22Rv1 (cell line): ENCODE measurements at regions not wholly inside any gene's neighbourhood (a gene's known extent, or its start where the extent isn't known, plus 50 kb on each side); places are given as distances from the start of the nearest gene placed in this dataset.

Experiments
- ZFX ChIP-seq: fragments of 450-650 bp; IDR thresholded peaks from 2 replicates; pipeline ENCODE4 v1.6.1; 2017; ENCODE audit warnings: antibody characterized with exemption, borderline replicate concordance
- TF ChIP-seq, protein P1 (sequence below): fragments of 450-650 bp; IDR thresholded peaks from 2 replicates; pipeline ENCODE4 v1.5.1; 2017; ENCODE audit warnings: mild to moderate bottlenecking

DNA sequence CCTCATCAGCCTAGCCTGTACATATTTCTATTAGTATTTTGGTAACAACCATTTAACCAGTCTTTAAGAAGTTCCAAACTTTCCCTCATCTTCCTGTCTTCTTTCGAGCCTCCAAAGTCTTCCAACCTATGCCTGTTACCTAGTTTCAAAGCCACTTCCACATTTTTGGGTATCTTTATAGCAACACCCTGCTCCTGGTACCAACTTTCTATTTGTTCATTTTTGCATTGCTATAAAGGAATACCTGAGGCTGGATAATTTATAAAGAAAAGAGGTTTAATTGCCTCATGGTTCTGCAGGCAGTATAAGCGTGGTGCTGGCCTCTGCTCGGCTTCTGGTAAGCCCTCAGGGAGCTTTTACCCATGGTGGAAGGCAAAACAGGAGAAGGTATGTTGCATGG, 578.8 kb upstream of the AUTS2 start:
- TF ChIP-seq, protein P1, sequence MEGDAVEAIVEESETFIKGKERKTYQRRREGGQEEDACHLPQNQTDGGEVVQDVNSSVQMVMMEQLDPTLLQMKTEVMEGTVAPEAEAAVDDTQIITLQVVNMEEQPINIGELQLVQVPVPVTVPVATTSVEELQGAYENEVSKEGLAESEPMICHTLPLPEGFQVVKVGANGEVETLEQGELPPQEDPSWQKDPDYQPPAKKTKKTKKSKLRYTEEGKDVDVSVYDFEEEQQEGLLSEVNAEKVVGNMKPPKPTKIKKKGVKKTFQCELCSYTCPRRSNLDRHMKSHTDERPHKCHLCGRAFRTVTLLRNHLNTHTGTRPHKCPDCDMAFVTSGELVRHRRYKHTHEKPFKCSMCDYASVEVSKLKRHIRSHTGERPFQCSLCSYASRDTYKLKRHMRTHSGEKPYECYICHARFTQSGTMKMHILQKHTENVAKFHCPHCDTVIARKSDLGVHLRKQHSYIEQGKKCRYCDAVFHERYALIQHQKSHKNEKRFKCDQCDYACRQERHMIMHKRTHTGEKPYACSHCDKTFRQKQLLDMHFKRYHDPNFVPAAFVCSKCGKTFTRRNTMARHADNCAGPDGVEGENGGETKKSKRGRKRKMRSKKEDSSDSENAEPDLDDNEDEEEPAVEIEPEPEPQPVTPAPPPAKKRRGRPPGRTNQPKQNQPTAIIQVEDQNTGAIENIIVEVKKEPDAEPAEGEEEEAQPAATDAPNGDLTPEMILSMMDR: no peak
- no peak for TF ChIP-seq ZFX
